Hippocampal formation (tissue), 2 donors: ENCODE measurements at regions not wholly inside any gene's neighbourhood (a gene's known extent, or its start where the extent isn't known, plus 50 kb on each side); places are given as distances from the start of the nearest gene placed in this dataset.
"Not testable (repeated sequence)": the region's sequence is repeated elsewhere in the genome, so short reads cannot be mapped to it uniquely, and the experiment has no call there.

Experiments
- DNase-seq, 2 donors: peaks; one replicate each; lab custom pipeline; 2025; lab: John Stamatoyannopoulos, UW

DNA sequence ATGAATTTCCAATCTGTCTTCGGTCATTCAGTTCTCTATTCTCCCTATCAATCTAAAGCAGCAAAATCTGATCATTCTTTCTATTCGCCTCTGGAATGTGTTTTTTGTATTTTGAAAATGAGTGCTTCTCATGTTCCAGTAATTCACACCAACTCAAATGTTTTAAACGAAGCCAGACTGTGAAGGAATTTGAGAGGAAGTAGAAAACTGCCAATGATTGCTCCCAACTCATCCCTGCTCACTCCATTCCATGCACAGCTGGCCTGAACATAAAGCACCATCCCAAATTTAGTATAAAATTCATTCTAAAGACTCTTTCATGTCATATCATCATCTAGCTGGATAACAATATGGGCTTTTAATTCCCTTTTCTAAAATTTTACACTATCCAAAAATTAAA is 123.8 kb downstream of the DUSP6 start:
- DNase-seq: no peak

GRCh38 chr12:89227774-89228173 is 124.5 kb downstream of the DUSP6 start:
- DNase-seq: no peak

- no peak for DNase-seq
These were observed 126.4 kb downstream of the DUSP6 start for GRCh38 chr12:89225808-89226411.

DNA sequence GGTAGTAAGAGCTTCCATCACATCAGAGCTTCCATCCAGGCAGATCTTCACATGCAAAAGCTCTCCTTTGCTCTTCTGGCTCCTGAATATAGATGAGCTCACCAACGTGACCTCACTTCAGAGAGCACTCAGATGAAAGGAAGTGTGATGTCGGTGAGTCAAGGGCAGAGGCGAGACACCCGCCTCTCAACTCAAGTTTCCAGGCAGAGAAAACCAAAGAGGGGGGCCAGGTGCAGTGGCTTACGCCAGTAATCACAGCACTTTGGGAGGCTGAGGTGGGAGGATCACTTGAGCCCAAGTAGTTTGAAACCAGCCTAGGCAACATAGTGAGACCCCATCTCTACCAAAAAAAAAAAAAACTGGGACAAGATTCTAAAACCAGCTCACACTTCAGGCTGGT is 126.9 kb downstream of the DUSP6 start:
- no peak for DNase-seq

- DNase-seq: not testable (repeated sequence)
These were observed 129.7 kb downstream of the DUSP6 start for GRCh38 chr12:89222580-89222979.

DNA sequence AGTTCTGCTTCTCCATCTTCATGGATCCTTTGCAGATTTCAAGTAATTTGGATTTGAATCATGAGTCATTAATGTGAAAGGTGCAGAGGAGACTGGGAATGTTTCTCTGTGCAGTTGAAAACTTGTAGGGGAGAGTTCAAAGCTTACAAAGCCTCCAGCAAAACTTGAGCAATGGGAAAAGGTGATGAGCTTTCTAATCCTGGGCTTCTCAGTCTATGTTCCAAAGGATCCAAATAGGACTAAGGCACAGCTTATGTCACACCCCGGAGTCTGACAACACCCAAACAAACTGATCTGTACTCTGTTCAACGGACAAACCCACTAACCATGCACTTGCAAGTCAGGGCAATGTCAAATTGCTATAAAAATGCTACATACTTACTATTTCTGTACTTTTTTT is 134.8 kb downstream of the DUSP6 start:
- no peak for DNase-seq

GRCh38 chr12:89216211-89216952 is 135.9 kb downstream of the DUSP6 start:
- DNase-seq: no peak

DNA sequence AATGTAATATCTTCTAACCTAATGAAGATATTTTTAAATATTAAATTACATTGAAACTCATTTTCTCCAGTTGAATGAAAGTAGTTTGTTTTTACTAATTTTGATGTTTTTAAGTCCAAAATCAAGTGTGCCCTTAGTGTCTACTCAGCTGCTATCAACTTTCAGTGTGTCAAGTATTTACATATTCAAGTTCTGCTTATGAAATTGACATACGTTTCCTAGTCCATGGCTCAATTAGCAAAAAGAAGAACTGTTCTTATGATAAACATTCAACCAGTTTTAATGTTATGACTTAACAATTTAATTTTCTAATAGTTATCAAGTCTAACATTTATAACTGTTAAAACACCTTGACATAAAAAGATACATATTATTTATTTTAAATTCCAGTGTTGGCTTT is 137.1 kb downstream of the DUSP6 start:
- DNase-seq: no peak

DNA sequence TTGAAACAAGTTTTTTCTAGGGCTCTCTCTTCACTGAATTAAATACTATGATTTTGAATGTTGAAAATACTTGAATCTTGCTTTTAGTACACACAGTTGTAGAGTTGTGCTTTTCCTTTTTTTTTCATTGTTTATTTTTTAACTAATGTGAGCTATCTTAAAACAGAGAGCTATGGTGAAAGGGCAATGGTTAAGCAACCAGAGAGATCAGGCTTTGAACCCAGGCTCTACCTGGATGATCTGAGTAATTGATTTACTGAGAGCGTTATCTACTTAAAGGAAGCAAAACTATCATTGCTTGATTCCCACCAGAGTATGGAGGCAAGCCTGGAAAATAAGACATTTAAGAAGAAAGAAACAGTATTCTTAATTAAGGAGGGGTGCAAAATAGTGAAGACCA is 138.6 kb downstream of the DUSP6 start:
- no peak for DNase-seq

- DNase-seq: no peak
These were observed 139.2 kb downstream of the DUSP6 start for GRCh38 chr12:89213139-89213538.

DNA sequence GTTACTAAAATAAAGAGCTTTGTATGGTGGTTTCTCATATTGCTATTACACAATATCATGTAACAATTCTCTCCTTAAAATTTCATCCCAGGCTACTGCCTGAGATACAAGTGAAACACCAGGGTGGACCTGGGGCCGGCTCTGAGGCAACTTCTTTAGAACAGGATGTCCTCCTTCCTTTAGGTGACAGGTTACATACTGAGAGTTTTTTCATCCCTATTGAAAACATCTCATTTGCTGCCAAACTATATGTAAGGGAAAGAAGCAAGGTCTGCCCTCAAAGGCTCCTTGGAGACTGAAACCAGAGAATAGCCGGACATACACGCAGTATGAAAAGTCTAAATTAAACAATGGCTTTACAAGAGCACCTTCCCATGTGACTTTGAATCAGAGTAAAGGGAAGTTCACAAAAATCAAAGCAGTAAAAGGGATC is 139.9 kb downstream of the DUSP6 start:
- no peak for DNase-seq

DNA sequence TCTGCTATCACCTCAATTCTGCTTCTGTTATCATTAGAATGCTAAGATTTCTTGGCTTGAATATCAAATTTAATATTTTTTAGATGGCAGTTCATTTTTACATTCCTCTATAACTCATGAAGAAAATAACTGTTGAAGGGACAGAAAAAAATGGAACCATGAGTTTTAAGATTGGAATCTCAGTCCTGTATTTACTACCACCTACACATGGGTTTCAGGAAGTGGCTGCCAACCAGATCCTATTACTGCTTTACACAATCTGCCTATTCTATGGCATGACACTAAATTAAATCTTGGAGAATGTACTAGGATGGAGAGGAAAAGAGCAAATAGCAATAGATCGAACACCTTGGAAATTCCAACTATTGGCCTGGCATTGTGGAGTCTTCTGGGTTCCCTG is 140.8 kb downstream of the DUSP6 start:
- DNase-seq: no peak

DNA sequence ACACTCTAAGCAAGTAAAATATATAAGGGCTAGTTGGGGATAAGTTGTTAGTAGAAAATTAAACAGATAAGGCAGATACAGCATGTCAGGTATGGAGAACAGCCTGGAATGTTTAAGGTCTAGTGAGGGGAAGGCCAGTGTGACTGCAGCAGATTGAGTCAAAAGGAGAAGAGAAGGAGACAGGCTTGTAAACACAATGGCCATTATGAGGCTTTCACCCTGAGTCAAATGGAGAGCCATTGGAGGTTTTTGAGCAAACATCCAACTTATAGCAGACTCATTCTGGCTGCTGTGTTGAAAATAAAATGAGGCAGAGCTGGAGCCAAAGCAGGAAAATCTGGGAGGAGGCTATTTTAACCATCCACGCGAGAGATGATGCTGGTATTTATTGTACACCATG is 142.0 kb downstream of the DUSP6 start:
- no peak for DNase-seq

- no peak for DNase-seq
These were observed 143.6 kb downstream of the DUSP6 start for GRCh38 chr12:89208661-89209096.

DNA sequence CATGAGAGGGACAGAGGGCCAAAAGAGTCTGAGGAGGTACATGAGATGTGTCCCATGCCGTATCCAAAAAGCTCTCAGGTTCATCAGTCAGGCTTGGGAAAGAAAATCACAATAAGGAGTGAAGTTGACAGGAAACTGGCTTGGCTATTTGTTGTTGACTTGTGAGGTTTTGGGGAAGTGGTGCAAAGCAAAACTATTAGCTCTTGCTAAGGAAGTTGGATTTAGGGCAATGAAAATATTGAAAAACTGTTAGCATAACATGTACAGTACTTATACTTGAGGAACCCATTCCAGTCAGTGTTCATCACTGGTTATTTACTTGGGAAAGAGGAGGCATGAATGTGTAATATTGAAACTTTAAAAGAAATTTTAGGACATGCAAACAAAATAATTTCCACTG is 145.9 kb downstream of the DUSP6 start:
- no peak for DNase-seq

GRCh38 chr12:89205517-89205916 is 146.8 kb downstream of the DUSP6 start:
- DNase-seq: no peak

DNA sequence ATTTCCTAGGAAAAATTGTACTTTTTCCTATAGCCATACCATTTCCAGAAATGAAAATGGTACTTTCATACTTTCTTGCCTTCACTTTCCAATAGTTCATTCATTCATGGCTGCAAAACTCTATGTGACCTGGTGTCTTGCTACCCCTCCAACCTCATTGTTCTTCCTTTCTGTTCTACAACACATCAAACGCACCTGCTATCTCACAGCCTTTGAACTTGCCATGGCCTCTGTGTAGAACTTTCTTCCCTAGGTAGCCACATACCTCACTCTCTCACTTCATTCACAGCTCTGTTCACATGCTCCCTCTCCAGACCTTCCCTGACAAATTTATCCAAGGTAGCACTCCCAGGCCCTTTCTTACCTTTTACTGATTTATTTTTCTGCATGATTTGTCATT is 149.2 kb downstream of the DUSP6 start:
- no peak for DNase-seq

- DNase-seq: no peak
These were observed 152.1 kb downstream of the DUSP6 start for GRCh38 chr12:89200217-89200616.

GRCh38 chr12:89195470-89195869 is 156.8 kb downstream of the DUSP6 start:
- no peak for DNase-seq

DNA sequence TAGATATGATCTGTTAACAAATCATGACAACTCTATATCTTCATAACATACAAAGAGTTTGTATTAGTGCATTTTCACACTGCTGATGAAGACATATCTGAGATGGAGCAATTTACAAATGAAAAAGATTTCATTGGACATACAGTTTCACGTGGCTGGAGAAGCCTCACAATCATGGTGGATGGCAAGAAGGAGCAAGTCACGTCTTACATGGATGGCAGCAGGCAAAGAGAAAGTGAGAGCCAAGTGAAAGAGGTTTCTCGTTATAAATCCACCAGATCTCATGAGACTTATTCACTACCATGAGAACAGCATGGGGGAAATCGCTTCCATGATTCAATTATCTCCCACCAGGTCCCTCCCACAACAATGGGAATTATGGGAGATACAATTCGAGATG is 157.6 kb downstream of the DUSP6 start:
- no peak for DNase-seq

DNA sequence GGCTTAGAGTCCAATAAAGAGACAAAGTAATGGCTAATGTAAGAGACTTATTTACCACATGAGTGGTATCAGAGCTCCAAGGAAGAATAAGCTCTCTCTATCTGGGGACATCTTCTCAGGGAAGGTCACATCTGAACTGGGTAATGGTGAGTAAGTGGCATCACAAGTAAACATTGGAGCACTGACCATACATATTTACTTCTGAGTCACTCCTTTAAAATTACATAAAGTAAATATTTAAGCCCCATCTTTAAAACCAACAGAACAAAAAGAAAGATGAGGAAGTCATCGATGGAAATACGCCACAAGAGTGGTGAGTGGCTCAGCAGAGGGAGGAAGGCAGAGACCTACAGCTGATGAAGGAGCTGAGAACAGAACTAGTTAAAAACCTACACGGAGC is 159.9 kb downstream of the DUSP6 start:
- DNase-seq: no peak

GRCh38 chr12:89191597-89191996 is 160.7 kb downstream of the DUSP6 start:
- not testable (repeated sequence) for DNase-seq

DNA sequence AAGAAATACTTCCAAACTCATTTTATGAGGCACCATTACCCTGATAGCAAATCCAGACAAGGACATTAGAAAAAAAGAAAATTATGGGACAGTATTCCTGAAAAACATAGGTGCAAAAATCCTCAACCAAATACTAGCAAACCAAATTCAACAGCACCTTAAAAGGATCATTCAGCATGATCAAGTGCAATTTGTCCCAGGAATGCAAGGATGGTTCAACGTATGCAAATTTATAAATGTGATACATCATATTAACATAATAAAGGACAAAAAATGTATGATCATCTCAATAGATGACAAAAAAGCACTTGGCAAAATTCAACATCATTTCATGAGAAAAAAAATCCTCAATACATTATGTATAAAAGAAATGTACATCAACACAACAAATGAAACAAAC is 162.9 kb downstream of the DUSP6 start:
- DNase-seq: no peak

DNA sequence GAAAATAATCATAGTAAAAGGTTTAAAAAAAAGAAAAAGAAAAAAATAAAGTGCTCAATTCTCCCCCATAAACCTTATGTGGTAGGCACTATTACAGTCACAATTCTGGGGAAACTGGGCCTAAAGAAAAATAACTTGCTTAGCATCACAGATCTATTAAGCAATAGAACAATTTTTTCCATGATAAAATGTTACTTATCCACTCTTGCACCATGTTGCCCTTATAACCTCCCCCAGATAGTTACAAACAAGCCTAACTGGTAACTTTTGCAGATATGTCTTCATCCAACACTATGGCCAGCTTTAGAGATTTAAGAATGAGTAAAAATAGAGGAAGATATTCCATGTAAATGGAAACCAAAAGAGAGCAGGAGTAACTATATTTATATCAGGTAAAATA is 164.8 kb downstream of the DUSP6 start:
- DNase-seq: no peak
